OCI-LY7 (cell line): ENCODE measurements at regions not wholly inside any gene's neighbourhood (a gene's known extent, or its start where the extent isn't known, plus 50 kb on each side); places are given as distances from the start of the nearest gene placed in this dataset.

Experiments used
- BruUV-seq: library from RNA; stranded (reverse); fragments of 400-500 nt; replicated peaks from 2 replicates; lab custom pipeline; 2021; lab: Mats Ljungman, UMichigan
- CTCF ChIA-PET: fragments of 300-600 bp; sonication (Branson Sonifier 250); formaldehyde crosslinking; loops from one replicate; lab custom pipeline; 2022; ENCODE audit warnings: antibody characterized with exemption; ENCODE audit not compliant: unreplicated experiment; lab: Charles Lee
- POLR2A ChIA-PET: fragments of 300-600 bp; sonication (Branson Sonifier 250); formaldehyde crosslinking; loops from one replicate; lab custom pipeline; 2022; ENCODE audit warnings: antibody characterized with exemption; lab: Charles Lee
- DNase-seq: peaks from one replicate; pipeline ENCODE4 v3.0.0-alpha.2; 2015; ENCODE audit warnings: low spot score
- H2AFZ ChIP-seq: fragments of 200-600 bp; sonication (generic), shearing (Covaris generic); 2 replicates; pipeline ENCODE4 v1.6.1; 2014; ENCODE audit warnings: mild to moderate bottlenecking, antibody characterized with exemption, low read length, moderate library complexity
- H3K27ac ChIP-seq: fragments of 200-600 bp; sonication (generic); 2 replicates; pipeline ENCODE4 v1.5.1; 2014; ENCODE audit warnings: mixed run types, low read depth, mild to moderate bottlenecking, moderate library complexity, low read length, inconsistent platforms; ENCODE audit not compliant: poor library complexity, severe bottlenecking
- H3K36me3 ChIP-seq: fragments of 200-600 bp; sonication (generic); 2 replicates; pipeline ENCODE4 v1.6.1; 2014; ENCODE audit warnings: mild to moderate bottlenecking, antibody characterized with exemption, low read length, moderate library complexity, mixed read lengths; ENCODE audit not compliant: insufficient read depth
- H3K4me1 ChIP-seq: fragments of 200-600 bp; sonication (generic); 2 replicates; pipeline ENCODE4 v1.5.1; 2014; ENCODE audit warnings: mild to moderate bottlenecking, low read length; ENCODE audit not compliant: insufficient read depth, poor library complexity, severe bottlenecking
- H3K4me2 ChIP-seq: fragments of 200-600 bp; sonication (generic); 2 replicates; pipeline ENCODE4 v1.6.1; 2014; ENCODE audit warnings: mild to moderate bottlenecking, low read length
- H3K4me3 ChIP-seq: fragments of 200-600 bp; sonication (generic); 2 replicates; pipeline ENCODE4 v1.5.1; 2014; ENCODE audit warnings: mild to moderate bottlenecking, low read depth, low read length; ENCODE audit not compliant: poor library complexity, severe bottlenecking
- H3K79me2 ChIP-seq: fragments of 200-600 bp; sonication (generic); 2 replicates; pipeline ENCODE4 v1.6.1; 2016; ENCODE audit warnings: low read depth, mild to moderate bottlenecking, low read length, moderate library complexity, mixed read lengths; ENCODE audit not compliant: insufficient read depth
- H3K9me2 ChIP-seq: fragments of 200-600 bp; sonication (generic); 2 replicates; pipeline ENCODE4 v1.6.1; 2016; ENCODE audit warnings: mild to moderate bottlenecking, low read length, mixed read lengths; ENCODE audit not compliant: insufficient read depth
- H3K9me3 ChIP-seq: fragments of 200-600 bp; sonication (generic); 2 replicates; pipeline ENCODE4 v1.6.1; 2014; ENCODE audit warnings: mild to moderate bottlenecking, mixed run types, low read length, mixed read lengths
- H4K20me1 ChIP-seq: fragments of 200-600 bp; sonication (generic); 2 replicates; pipeline ENCODE4 v1.6.1; 2014; ENCODE audit warnings: mild to moderate bottlenecking, antibody characterized with exemption, low read length, moderate library complexity, mixed read lengths; ENCODE audit not compliant: insufficient read depth
- CTCF ChIP-seq: fragments of 200-600 bp; sonication (generic); conservative IDR thresholded peaks from 2 replicates; pipeline ENCODE4 v1.5.1; 2014; ENCODE audit warnings: mild to moderate bottlenecking, antibody characterized with exemption, low read length, moderate library complexity, mixed read lengths
- EZH2phosphoT487 ChIP-seq: fragments of 200-600 bp; sonication (generic); IDR thresholded peaks from 2 replicates; pipeline ENCODE4 v1.6.1; 2018; ENCODE audit warnings: low read depth, borderline replicate concordance, mild to moderate bottlenecking, mixed run types, antibody characterized with exemption, low read length, moderate library complexity, mixed read lengths
- intact Hi-C: fragments of 100-400 bp; cut with micrococcal nuclease; formaldehyde crosslinking; loops from one replicate; pipeline ENCODE4 v1.10.0; 2022; ENCODE audit not compliant: unreplicated experiment

GRCh38 chr4:151527699-151528098 is 118.7 kb downstream of the FHIP1A start:
- H3K4me3 ChIP-seq = no peak overlapping the region
- BruUV-seq = no TSS peak
- no peaks in the 10 kb centered on the region for H3K4me1 ChIP-seq
- H3K4me2 ChIP-seq = no peak overlapping the region
- no peak overlapping the region for H2AFZ ChIP-seq
- H3K9me3 ChIP-seq = no peaks in the 10 kb centered on the region
- H3K36me3 ChIP-seq = no peaks in the 10 kb centered on the region
- no peaks in the 10 kb centered on the region for H3K9me2 ChIP-seq
- DNase-seq = no peak
- no peaks in the 10 kb centered on the region for H4K20me1 ChIP-seq
- ChIA-PET CTCF (no interaction called here), POLR2A (no interaction called here)
- TF ChIP-seq CTCF = no peak
- TF ChIP-seq EZH2phosphoT487 = no peak
- H3K27ac ChIP-seq = no peak overlapping the region
- no peaks in the 10 kb centered on the region for H3K79me2 ChIP-seq
- intact Hi-C loops = no loop called here

GRCh38 chr4:151529187-151529586 is 120.2 kb downstream of the FHIP1A start:
- no peaks in the 10 kb centered on the region for H3K36me3 ChIP-seq
- H3K4me1 ChIP-seq = no peaks in the 10 kb centered on the region
- no peaks in the 10 kb centered on the region for H3K79me2 ChIP-seq
- POLR2A ChIA-PET = interaction anchor here (0.5 kb wide), 1 partner anchor 19 kb away, joined by 3 read pairs; no protein-coding TSS in a partner anchor
- no peak overlapping the region for H2AFZ ChIP-seq
- H4K20me1 ChIP-seq = no peaks in the 10 kb centered on the region
- no peak for TF ChIP-seq CTCF
- no peak for TF ChIP-seq EZH2phosphoT487
- no peaks in the 10 kb centered on the region for H3K9me2 ChIP-seq
- no TSS peak for BruUV-seq
- DNase-seq = no peak
- H3K4me2 ChIP-seq = no peak overlapping the region
- no peaks in the 10 kb centered on the region for H3K9me3 ChIP-seq
- H3K4me3 ChIP-seq = no peak overlapping the region
- no peak overlapping the region for H3K27ac ChIP-seq
- intact Hi-C loops = no loop called here
- CTCF ChIA-PET = no interaction called here

GRCh38 chr4:151530230-151530629 is 121.3 kb downstream of the FHIP1A start:
- intact Hi-C loops = loop anchor here (5.0 kb wide), 1 partner anchor 72 kb away; no protein-coding TSS in a partner anchor
- H2AFZ ChIP-seq = no peak overlapping the region
- no peaks in the 10 kb centered on the region for H4K20me1 ChIP-seq
- H3K9me3 ChIP-seq = no peaks in the 10 kb centered on the region
- CTCF ChIA-PET = interaction anchor here (0.5 kb wide), 1 partner anchor 227 kb away, joined by 3 read pairs; no protein-coding TSS in a partner anchor
- no peak overlapping the region for H3K4me2 ChIP-seq
- H3K27ac ChIP-seq = no peak overlapping the region
- no peak for TF ChIP-seq CTCF
- no peak for TF ChIP-seq EZH2phosphoT487
- no peaks in the 10 kb centered on the region for H3K79me2 ChIP-seq
- POLR2A ChIA-PET = no interaction called here
- no TSS peak for BruUV-seq
- H3K4me3 ChIP-seq = no peak overlapping the region
- DNase-seq = no peak
- no peaks in the 10 kb centered on the region for H3K9me2 ChIP-seq
- H3K36me3 ChIP-seq = no peaks in the 10 kb centered on the region
- H3K4me1 ChIP-seq = no peaks in the 10 kb centered on the region
